ENCODE measurements at regions not wholly inside any gene's neighbourhood (a gene's known extent, or its start where the extent isn't known, plus 50 kb on each side); places are given as distances from the start of the nearest gene placed in this dataset.

DNA sequence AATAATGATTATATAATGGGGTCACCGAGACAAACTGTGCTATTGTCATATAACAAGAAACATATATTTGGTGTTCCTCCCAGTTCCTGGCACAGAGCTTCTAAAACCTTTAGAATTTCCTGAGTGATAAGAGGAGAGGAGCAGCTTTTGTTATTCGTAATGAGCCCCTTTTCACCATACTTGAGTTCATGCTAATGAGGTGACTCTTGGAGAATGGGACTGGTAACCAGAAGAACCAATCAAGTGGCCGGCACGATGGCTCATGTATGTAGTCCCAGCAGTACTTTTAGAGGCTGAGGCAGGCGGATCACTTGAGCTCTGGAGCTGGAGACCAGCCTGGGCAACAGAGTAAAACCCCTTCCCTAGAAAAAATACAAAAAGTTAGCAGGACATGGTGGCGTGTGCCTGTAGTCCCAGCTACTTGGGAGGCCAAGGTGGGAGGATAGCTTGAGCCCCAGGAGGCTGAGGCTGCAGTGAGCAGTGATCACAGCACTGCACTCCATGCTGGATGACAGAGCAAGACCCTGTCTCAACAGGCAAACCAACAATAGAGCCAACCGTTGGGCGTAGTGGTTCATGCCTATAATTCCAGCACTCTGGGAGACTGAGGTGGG, 62.7 kb upstream of the FTH1 start:
- DNase-seq (ENCODE audit: low spot score): no peak

DNA sequence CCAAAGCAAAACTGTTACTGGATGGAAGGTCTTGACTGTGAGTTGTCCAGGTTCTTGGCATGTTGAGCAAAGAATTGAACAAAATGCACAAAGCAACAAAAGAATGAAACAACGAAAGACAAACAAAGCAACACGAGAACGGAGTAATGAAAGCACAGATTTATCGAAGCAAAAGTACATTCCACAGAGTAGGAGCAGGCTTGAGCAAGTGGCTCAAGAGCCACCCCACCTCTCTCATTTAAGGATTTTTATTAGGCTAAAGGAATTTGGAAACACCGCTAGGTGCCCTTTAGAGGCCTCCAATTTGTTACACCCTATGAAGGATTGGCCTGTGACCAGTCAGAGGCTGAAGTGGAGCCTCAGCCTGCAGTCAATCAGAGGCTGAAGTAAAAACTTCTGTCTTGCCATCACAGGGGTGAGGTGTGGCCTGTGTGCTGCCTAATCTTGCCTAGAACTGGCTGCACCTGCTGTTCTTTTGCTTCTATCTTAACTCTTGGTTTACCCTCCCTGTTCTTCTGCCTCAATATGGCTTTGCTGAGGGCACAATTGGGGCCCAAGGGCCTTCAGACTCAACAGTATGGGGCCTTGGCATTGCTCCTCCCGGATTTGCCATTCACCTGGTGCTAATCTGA, 59.4 kb upstream of the FTH1 start:
- no peak for DNase-seq (ENCODE audit: low spot score)

DNA sequence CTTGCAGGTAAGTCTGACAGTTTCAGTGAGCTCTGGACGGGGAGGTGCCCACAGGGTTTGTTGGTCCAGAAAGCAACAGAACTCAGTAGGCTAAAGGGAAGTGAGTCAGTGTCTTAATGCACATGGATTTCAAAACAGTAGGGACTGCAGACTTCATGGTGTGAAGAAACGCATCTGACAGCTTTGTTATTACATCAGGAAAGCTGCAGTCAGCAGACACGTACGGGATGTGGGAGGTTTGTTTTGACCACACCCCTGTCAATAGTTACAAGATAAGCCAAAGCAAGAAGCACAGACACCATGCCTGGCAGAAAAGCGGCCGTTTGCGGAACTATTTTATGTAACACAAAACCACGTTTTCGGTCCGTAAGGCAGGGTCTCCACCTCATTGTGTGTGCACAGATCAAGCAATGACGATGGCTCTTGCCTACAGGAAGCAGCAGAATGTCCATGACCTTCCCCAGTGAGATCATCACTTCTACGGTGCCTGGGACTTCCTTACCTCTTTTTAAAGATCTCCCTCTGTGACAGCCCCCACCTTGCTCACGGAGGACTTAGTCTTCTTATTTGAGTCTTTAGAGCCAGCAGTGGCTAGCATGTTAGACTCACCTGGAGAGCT, 58.2 kb upstream of the FTH1 start:
- peak; percentile 81 for DNase-seq (ENCODE audit: low spot score)

DNA sequence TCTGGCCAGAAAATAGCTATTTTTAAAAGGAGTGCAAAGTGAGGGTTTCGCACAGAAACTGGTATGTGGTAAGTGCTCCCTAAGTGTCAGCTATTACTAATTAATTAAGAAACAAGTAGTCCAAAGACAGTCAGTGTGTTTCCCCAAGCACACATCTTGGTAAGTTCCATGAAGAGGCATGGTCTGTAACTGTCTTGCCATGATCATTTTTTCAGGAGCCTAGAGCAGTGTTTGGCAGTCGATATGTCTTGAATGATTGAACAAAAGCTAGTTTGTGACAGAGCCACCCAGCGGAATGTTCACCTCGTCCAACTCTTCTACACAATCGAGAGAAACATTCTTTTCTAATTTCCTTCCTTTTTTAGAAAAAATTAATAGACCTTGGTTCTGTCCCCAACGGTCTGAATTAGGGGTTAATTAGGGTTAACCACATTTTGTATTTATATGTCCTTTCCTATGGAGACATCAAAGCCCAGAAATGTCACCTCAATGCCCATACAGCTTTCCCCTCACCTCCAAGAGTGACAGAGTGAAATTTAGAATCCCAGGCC, 57.6 kb upstream of the FTH1 start:
- peak; percentile 3 for DNase-seq (ENCODE audit: low spot score)

DNA sequence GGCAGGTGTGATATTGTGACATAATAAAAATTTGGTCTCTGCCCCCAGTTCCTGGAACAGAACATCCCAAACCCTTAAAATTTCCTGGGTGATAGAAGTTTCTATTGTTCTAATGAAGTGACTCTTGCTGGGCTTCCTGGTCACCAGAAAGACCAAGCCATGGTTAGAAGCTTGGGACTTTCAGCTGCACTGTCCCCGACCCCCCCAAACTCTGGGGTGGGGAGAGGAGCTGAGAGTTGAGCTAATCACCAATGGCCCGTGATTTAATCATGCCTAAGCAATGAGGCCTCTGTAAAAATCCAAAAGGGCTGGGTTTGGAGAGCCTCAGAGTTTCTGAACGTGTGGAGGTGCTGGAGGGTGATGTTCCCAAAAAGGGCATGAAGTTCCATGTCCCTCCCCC, 54.8 kb upstream of the FTH1 start:
- no peak for DNase-seq (ENCODE audit: low spot score)

DNA sequence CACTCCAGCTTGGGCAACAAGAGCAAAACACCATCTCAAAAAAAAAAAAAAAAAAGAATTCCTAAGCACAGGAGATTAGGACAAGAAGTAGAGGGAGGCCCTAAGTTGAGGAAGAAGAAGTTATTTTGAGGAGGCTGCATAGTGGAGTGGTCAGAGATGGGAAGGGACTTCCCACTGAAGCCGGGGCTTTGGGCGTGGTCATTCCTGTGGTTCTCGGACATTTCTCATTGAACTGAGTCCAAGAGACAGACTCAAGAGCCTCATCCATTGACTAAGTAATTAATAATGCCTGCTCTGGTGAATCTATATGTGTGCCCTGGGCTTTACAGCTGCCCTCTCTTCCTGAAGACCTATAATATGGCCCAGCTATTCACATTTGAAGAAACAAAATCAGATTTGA, 53.2 kb upstream of the FTH1 start:
- DNase-seq (ENCODE audit: low spot score): no peak

GRCh38 chr11:62018981-62019664, 51.7 kb upstream of the FTH1 start:
- no peak for DNase-seq (ENCODE audit: low spot score)

- no peak for DNase-seq (ENCODE audit: low spot score)
These were observed 50.6 kb upstream of the FTH1 start for GRCh38 chr11:62017878-62018655.

All from CD4-positive, alpha-beta T cell treated with Interleukin-15 for 4 hours (primary cell).